Endothelial cell of umbilical vein (primary cell): ENCODE measurements at regions not wholly inside any gene's neighbourhood (a gene's known extent, or its start where the extent isn't known, plus 50 kb on each side); places are given as distances from the start of the nearest gene placed in this dataset.

ENCODE experiments used
- BruUV-seq: library from RNA; stranded (reverse); fragments of 400-500 nt; replicated peaks from 2 replicates; lab custom pipeline; 2021; lab: Mats Ljungman, UMichigan
- CTCF ChIA-PET: fragments of 300-600, 350-600 bp; sonication (Branson Sonifier 250); formaldehyde crosslinking; loops from one replicate; lab custom pipeline; 2021; ENCODE audit warnings: antibody characterized with exemption, inconsistent platforms; lab: Charles Lee
- POLR2A ChIA-PET: fragments of 300-600, 350-600 bp; sonication (Branson Sonifier 250); formaldehyde crosslinking; loops from one replicate; lab custom pipeline; 2021; ENCODE audit warnings: antibody characterized with exemption, inconsistent platforms; lab: Charles Lee
- DNase-seq: peaks from one replicate; pipeline ENCODE4 v3.0.0-alpha.2; 2011; ENCODE audit warnings: low read depth, low spot score
- FAIRE-seq: peaks from 2 replicates; lab custom pipeline; 2011; peaks lifted over from hg19 to GRCh38; lab: Jason Lieb, UNC
- H2AFZ ChIP-seq: 2 replicates; pipeline ENCODE4 v1.6.0; 2012; ENCODE audit warnings: low read depth, low read length, control low read depth, inconsistent platforms
- H3K27ac ChIP-seq: 2 replicates; pipeline ENCODE4 v1.5.1; 2011; ENCODE audit warnings: low read depth, mild to moderate bottlenecking, control low read depth, low read length, moderate library complexity; ENCODE audit not compliant: insufficient read depth
- H3K27me3 ChIP-seq, 2 experiments: 2 replicates each; pipeline versions ENCODE4 v1.6.0 to v1.6.1; 2011; ENCODE audit warnings: low read length in 2 of 2, mixed read lengths in 1 of 2; ENCODE audit not compliant: control insufficient read depth in 2 of 2, insufficient read depth in 2 of 2
- H3K36me3 ChIP-seq, 2 experiments: 2 replicates in 1 of 2; 3 replicates in 1 of 2; pipeline ENCODE4 v1.5.1; 2011; ENCODE audit warnings: low read length in 2 of 2, mild to moderate bottlenecking in 1 of 2, moderate library complexity in 1 of 2; ENCODE audit not compliant: control insufficient read depth in 2 of 2, insufficient read depth in 2 of 2; ENCODE audit errors: extremely low read depth in 1 of 2
- H3K4me1 ChIP-seq: 3 replicates; pipeline ENCODE4 v1.5.1; 2011; ENCODE audit warnings: mild to moderate bottlenecking, low read length; ENCODE audit not compliant: control insufficient read depth, insufficient read depth; ENCODE audit errors: extremely low read depth
- H3K4me2 ChIP-seq: 2 replicates; pipeline ENCODE4 v1.6.1; 2011; ENCODE audit warnings: low read length, control low read depth, mixed read lengths; ENCODE audit not compliant: insufficient read depth
- H3K4me3 ChIP-seq, 3 experiments: fragments of 200-600 bp in 1 of 3; sonication (generic), shearing (Covaris generic) in 1 of 3; replicated peaks in 1 of 3; 2 replicates each; pipeline ENCODE4 v1.5.1; 2011 to 2016; ENCODE audit warnings: control low read depth in 3 of 3, low read length in 3 of 3, mild to moderate bottlenecking in 2 of 3, inconsistent platforms in 1 of 3, low read depth in 1 of 3, moderate library complexity in 1 of 3; ENCODE audit not compliant: insufficient read depth in 1 of 3
- H3K79me2 ChIP-seq: 2 replicates; pipeline ENCODE4 v1.6.0; 2012; ENCODE audit warnings: low read length, inconsistent platforms; ENCODE audit not compliant: control insufficient read depth, insufficient read depth
- H3K9ac ChIP-seq: replicated peaks from 2 replicates; pipeline ENCODE3; 2011; ENCODE audit warnings: low read length, control low read depth; ENCODE audit not compliant: insufficient read depth; ENCODE audit errors: extremely low read depth
- H3K9me1 ChIP-seq: replicated peaks from 3 replicates; pipeline ENCODE4 v1.6.0; 2011; ENCODE audit warnings: mild to moderate bottlenecking, low read length; ENCODE audit not compliant: control insufficient read depth, insufficient read depth; ENCODE audit errors: extremely low read depth
- H3K9me3 ChIP-seq: replicated peaks from 2 replicates; pipeline ENCODE4 v1.5.1; 2012; ENCODE audit warnings: low read length, inconsistent platforms; ENCODE audit not compliant: control insufficient read depth, insufficient read depth
- H4K20me1 ChIP-seq: replicated peaks from 2 replicates; pipeline ENCODE3; 2011; ENCODE audit warnings: mild to moderate bottlenecking, low read length; ENCODE audit not compliant: control insufficient read depth, insufficient read depth; ENCODE audit errors: extremely low read depth
- EZH2 ChIP-seq: IDR thresholded peaks from 2 replicates; pipeline ENCODE4 v1.6.1; 2012; ENCODE audit warnings: borderline replicate concordance, low read depth, mild to moderate bottlenecking, moderate library complexity, low read length, inconsistent platforms; ENCODE audit not compliant: severe bottlenecking
- FOS ChIP-seq: IDR thresholded peaks from 2 replicates; pipeline ENCODE4 v1.6.1; 2011; ENCODE audit warnings: mild to moderate bottlenecking, low read length, moderate library complexity, borderline replicate concordance; ENCODE audit not compliant: insufficient read depth
- GATA2 ChIP-seq: IDR thresholded peaks from 2 replicates; pipeline ENCODE4 v1.7.0; 2011; ENCODE audit warnings: low read depth, mild to moderate bottlenecking, moderate library complexity, mixed read lengths, low read length; ENCODE audit not compliant: insufficient read length, insufficient read depth
- JUN ChIP-seq: IDR thresholded peaks from 2 replicates; pipeline ENCODE4 v1.6.1; 2011; ENCODE audit warnings: borderline replicate concordance, low read depth; ENCODE audit not compliant: insufficient read length, insufficient read depth
- MYC ChIP-seq: IDR thresholded peaks from one replicate; pipeline ENCODE4 v1.6.1; 2011; ENCODE audit warnings: mild to moderate bottlenecking, low read depth, low read length
- POLR2A ChIP-seq: IDR thresholded peaks from 2 replicates; pipeline ENCODE4 v1.6.1; 2012; ENCODE audit warnings: low read depth, mild to moderate bottlenecking, control low read depth, low read length
- POLR2AphosphoS5 ChIP-seq: IDR thresholded peaks from 2 replicates; pipeline ENCODE4 v1.6.1; 2012; ENCODE audit warnings: low read depth, mild to moderate bottlenecking, control low read depth, low read length, moderate library complexity; ENCODE audit not compliant: insufficient read depth
- dilution Hi-C: fragments of 300-500 bp; cut with MboI; formaldehyde crosslinking; loops from one replicate; pipeline ENCODE4 v1.15.0; 2019; ENCODE audit warnings: low sequenced_read_pairs; ENCODE audit not compliant: extremely low pct_ligation_motif_present
- intact Hi-C: fragments of 100-400 bp; cut with micrococcal nuclease; formaldehyde crosslinking; loops from one replicate; pipeline ENCODE4 v1.10.0; 2022
- TF ChIP-seq, protein P1 (sequence below): IDR thresholded peaks from 2 replicates; pipeline ENCODE4 v1.6.1; 2011; ENCODE audit not compliant: insufficient read depth, insufficient read length
- TF ChIP-seq, protein P2 (sequence below), 2 donors: IDR thresholded peaks; 1 replicate in 1 of 2; 2 replicates in 1 of 2; pipeline ENCODE4 v1.5.1; 2011; ENCODE audit warnings: low read length in 2 of 2, mild to moderate bottlenecking in 2 of 2, moderate library complexity in 2 of 2, control low read depth in 1 of 2, inconsistent platforms in 1 of 2, low read depth in 1 of 2; ENCODE audit not compliant: insufficient read depth in 1 of 2; ENCODE audit errors: extremely low read depth in 1 of 2

DNA sequence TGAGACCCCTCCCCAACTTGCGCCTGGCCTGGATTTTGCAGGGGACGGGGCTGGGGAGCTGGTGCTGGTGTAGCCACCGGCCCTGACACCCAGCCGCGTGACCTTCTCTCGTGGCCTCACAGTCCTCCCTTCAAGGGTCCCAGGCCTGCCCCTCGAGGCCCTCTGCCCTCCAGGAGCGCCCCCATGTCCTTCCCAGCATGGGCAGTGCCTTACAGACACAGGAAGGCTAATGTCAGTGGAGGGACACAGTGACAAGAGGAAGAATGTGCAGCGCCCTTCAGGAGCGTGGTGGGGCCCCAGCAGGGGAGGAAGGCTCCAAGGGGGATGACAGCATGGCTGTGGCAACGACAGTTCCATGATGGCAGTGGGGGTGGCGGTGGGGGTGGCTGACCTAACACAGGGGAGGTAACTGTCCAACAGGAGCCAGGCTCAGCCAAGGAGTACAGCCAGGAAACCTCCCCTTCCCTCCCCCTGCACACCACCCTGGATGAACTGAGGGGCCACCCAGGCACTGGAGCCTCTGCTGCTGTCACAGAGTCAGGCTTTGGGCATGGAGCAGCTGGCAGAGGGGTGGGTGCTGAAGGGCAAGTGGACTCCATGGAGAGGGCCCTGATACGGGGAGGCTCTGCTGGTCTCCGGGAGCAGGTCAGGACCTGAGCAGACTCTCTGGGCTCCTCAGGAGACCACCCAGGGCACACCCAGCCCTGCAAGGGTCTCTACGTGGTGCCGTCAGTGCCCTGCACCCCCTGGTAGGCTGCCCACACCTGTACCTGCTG, 76.0 kb upstream of the RET start:
- ChIA-PET POLR2A (no interaction called here), CTCF (no interaction called here)
- no peaks in the 10 kb centered on the region for H3K9me1 ChIP-seq
- no peaks in the 10 kb centered on the region for H3K4me1 ChIP-seq
- H4K20me1 ChIP-seq: no peaks in the 10 kb centered on the region
- DNase-seq: no peak
- H3K4me3 ChIP-seq: no peak overlapping the region
- no peak overlapping the region for H3K9ac ChIP-seq
- BruUV-seq: no TSS peak
- no peak overlapping the region for H2AFZ ChIP-seq
- H3K36me3 ChIP-seq: no peaks in the 10 kb centered on the region
- H3K4me2 ChIP-seq: no peak overlapping the region
- no peaks in the 10 kb centered on the region for H3K79me2 ChIP-seq
- no peak overlapping the region for H3K27ac ChIP-seq
- dilution Hi-C loops (no loop called here), intact Hi-C loops (no loop called here)
- TF ChIP-seq GATA2 (no peak), FOS (no peak), POLR2AphosphoS5 (no peak)
- TF ChIP-seq, protein P1, sequence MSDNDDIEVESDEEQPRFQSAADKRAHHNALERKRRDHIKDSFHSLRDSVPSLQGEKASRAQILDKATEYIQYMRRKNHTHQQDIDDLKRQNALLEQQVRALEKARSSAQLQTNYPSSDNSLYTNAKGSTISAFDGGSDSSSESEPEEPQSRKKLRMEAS: no peak
- no peaks in the 10 kb centered on the region for H3K9me3 ChIP-seq
- no peak for FAIRE-seq
- no peaks in the 10 kb centered on the region for H3K27me3 ChIP-seq

DNA sequence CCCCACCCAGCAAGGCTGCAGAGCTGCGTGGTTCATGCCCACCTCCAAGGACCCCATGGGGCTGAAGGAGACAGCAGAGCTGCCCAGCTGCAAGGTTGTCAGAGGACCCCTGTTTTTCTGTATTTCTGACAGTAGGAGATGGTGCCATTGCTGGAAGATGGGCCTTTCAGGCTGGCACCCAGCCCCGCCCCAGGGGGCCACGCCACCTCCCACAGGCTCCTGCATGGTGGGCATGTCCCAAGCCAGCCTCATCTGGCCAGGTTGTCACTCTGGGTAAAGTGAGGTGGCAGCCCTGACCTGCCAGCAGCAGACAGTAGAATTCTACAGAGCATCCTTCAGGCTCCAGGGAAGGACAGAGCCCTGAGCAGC, 75.5 kb upstream of the RET start:
- Histone ChIP-seq H3K9me3 (no peaks in the 10 kb centered on the region), H2AFZ (no peak overlapping the region), H3K9me1 (no peaks in the 10 kb centered on the region), H3K79me2 (no peaks in the 10 kb centered on the region), H3K27ac (no peak overlapping the region), H3K36me3 (no peaks in the 10 kb centered on the region), H3K4me3 (no peak overlapping the region), H3K27me3 (no peaks in the 10 kb centered on the region), H3K9ac (no peak overlapping the region), H3K4me1 (no peaks in the 10 kb centered on the region), H4K20me1 (no peaks in the 10 kb centered on the region), H3K4me2 (no peak overlapping the region)
- ChIA-PET CTCF (no interaction called here), POLR2A (no interaction called here)
- BruUV-seq: no TSS peak
- DNase-seq: no peak
- TF ChIP-seq POLR2A: no peak
- no peak for TF ChIP-seq FOS
- TF ChIP-seq MYC: no peak
- no peak for TF ChIP-seq GATA2
- TF ChIP-seq, protein P1: no peak
- TF ChIP-seq, protein P2, sequence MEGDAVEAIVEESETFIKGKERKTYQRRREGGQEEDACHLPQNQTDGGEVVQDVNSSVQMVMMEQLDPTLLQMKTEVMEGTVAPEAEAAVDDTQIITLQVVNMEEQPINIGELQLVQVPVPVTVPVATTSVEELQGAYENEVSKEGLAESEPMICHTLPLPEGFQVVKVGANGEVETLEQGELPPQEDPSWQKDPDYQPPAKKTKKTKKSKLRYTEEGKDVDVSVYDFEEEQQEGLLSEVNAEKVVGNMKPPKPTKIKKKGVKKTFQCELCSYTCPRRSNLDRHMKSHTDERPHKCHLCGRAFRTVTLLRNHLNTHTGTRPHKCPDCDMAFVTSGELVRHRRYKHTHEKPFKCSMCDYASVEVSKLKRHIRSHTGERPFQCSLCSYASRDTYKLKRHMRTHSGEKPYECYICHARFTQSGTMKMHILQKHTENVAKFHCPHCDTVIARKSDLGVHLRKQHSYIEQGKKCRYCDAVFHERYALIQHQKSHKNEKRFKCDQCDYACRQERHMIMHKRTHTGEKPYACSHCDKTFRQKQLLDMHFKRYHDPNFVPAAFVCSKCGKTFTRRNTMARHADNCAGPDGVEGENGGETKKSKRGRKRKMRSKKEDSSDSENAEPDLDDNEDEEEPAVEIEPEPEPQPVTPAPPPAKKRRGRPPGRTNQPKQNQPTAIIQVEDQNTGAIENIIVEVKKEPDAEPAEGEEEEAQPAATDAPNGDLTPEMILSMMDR (IDR thresholded peaks at IDR 0.05; ENCODE audit: extremely low read depth in 1 of 2, insufficient read depth in 1 of 2, low read depth in 1 of 2, low read length in 2 of 2): no peak
- TF ChIP-seq POLR2AphosphoS5: no peak
- TF ChIP-seq JUN: no peak
- TF ChIP-seq EZH2: no peak
- intact Hi-C loops (no loop called here), dilution Hi-C loops (no loop called here)
- FAIRE-seq: no peak
